GM12878 (cell line): ENCODE measurements at regions not wholly inside any gene's neighbourhood (a gene's known extent, or its start where the extent isn't known, plus 50 kb on each side); places are given as distances from the start of the nearest gene placed in this dataset.

ENCODE experiments used
- ATAC-seq: fragments of 200-7000 bp; cut with Tn5 transposase; 3 replicates; pipeline ENCODE4 v1.9.1; 2020; ENCODE audit warnings: mild to moderate bottlenecking, moderate library complexity
- BruUV-seq: library from RNA; stranded (reverse); fragments of 400-500 nt; replicated peaks from 2 replicates; lab custom pipeline; 2021; lab: Mats Ljungman, UMichigan
- CTCF ChIA-PET: fragments of 300-600 bp; sonication (Branson Sonifier 250); formaldehyde crosslinking; extraction: SDS; loops from one replicate; lab custom pipeline; 2021; ENCODE audit warnings: inconsistent platforms; lab: Yijun Ruan, JAX
- POLR2A ChIA-PET: fragments of 350-600 bp; formaldehyde crosslinking; extraction: SDS; loops from one replicate; lab custom pipeline; 2021; ENCODE audit warnings: inconsistent platforms; lab: Charles Lee
- RAD21 ChIA-PET: fragments of 300-600 bp; sonication (Branson Sonifier 250); formaldehyde crosslinking; loops from one replicate; lab custom pipeline; 2023; ENCODE audit warnings: antibody characterized with exemption; ENCODE audit not compliant: unreplicated experiment; lab: Charles Lee
- SMC1A ChIA-PET: fragments of 300-600 bp; sonication (Branson Sonifier 250); formaldehyde crosslinking; loops from one replicate; lab custom pipeline; 2023; ENCODE audit not compliant: unreplicated experiment, uncharacterized antibody; lab: Charles Lee
- DNase-seq: peaks from one replicate; pipeline ENCODE4 v3.0.0-alpha.2; 2011; ENCODE audit warnings: low read depth, low spot score
- FAIRE-seq: peaks from 3 replicates; lab custom pipeline; 2011; peaks lifted over from hg19 to GRCh38; lab: Jason Lieb, UNC
- H2AFZ ChIP-seq: 2 replicates; pipeline ENCODE4 v1.6.0; 2011; ENCODE audit warnings: low read depth, low read length, control low read depth; ENCODE audit not compliant: control insufficient read depth
- H3K27ac ChIP-seq: 2 replicates; pipeline ENCODE4 v1.5.1; 2011; ENCODE audit warnings: control low read depth; ENCODE audit not compliant: control insufficient read depth, insufficient read depth
- H3K27me3 ChIP-seq, 2 experiments: replicated peaks in 1 of 2; 2 replicates each; pipeline versions ENCODE4 v1.6.0 to v1.6.1; 2011; ENCODE audit warnings: low read length in 1 of 2; ENCODE audit not compliant: control insufficient read depth in 2 of 2, insufficient read depth in 2 of 2
- H3K36me3 ChIP-seq, 2 experiments: 2 replicates each; pipeline ENCODE4 v1.5.1; 2011; ENCODE audit warnings: low read length in 1 of 2; ENCODE audit not compliant: control insufficient read depth in 2 of 2, insufficient read depth in 2 of 2
- H3K4me1 ChIP-seq: 2 replicates; pipeline ENCODE4 v1.6.1; 2011; ENCODE audit warnings: mild to moderate bottlenecking, low read length, moderate library complexity, mixed read lengths; ENCODE audit not compliant: control insufficient read depth, insufficient read depth
- H3K4me2 ChIP-seq: 2 replicates; pipeline ENCODE4 v1.6.0; 2011; ENCODE audit warnings: control low read depth; ENCODE audit not compliant: control insufficient read depth, insufficient read depth
- H3K4me3 ChIP-seq: fragments of 200-600 bp; sonication (generic); 2 replicates; pipeline ENCODE4 v1.5.1; 2016
- H3K79me2 ChIP-seq: 2 replicates; pipeline ENCODE4 v1.6.0; 2011; ENCODE audit warnings: low read length; ENCODE audit not compliant: control insufficient read depth, insufficient read depth
- H3K9ac ChIP-seq: 2 replicates; pipeline ENCODE4 v1.8.0; 2011; ENCODE audit warnings: low read length, control low read depth, mixed read lengths; ENCODE audit not compliant: control insufficient read depth, insufficient read depth
- H3K9me3 ChIP-seq: replicated peaks from 3 replicates; pipeline ENCODE4 v1.5.1; 2011; ENCODE audit warnings: mild to moderate bottlenecking, low read length; ENCODE audit not compliant: control insufficient read depth, insufficient read depth
- H4K20me1 ChIP-seq: 2 replicates; pipeline ENCODE4 v1.6.0; 2011; ENCODE audit not compliant: control insufficient read depth, insufficient read depth
- ASH2L ChIP-seq: fragments of 300-600, 200-600 bp; sonication (generic); IDR thresholded peaks from 2 replicates; pipeline ENCODE4 v1.6.1; 2017; ENCODE audit warnings: low read depth, mild to moderate bottlenecking, borderline replicate concordance
- CBX3 ChIP-seq: fragments of 200-600 bp; sonication (generic); IDR thresholded peaks from 2 replicates; pipeline ENCODE4 v1.6.1; 2016; ENCODE audit warnings: low read depth, borderline replicate concordance
- KAT2A ChIP-seq: conservative IDR thresholded peaks from 2 replicates; pipeline ENCODE4 v1.6.1; 2011; ENCODE audit warnings: low read depth, low read length; ENCODE audit not compliant: control insufficient read depth
- POLR2AphosphoS5 ChIP-seq: IDR thresholded peaks from 2 replicates; pipeline ENCODE4 v1.6.1; 2011; ENCODE audit warnings: mild to moderate bottlenecking, low read length, inconsistent platforms
- POU2F2 ChIP-seq: IDR thresholded peaks from 3 replicates; pipeline ENCODE4 v1.6.1; 2011; ENCODE audit warnings: low read depth, mild to moderate bottlenecking, low read length, borderline replicate concordance
- SMARCA5 ChIP-seq: fragments of 450-650 bp; IDR thresholded peaks from 2 replicates; pipeline ENCODE4 v1.6.1; 2017; ENCODE audit warnings: mild to moderate bottlenecking
- WGBS: methylation state at CpG from one replicate; pipeline ENCODE4 v1.1.6; 2016; ENCODE audit warnings: low lambda C conversion rate; ENCODE audit not compliant: insufficient replicate concordance, insufficient coverage; ENCODE audit errors: missing lambda C conversion rate; 5-methylcytosine and 5-hydroxymethylcytosine counted together
- in situ Hi-C: fragments of 300-500 bp; cut with MboI; formaldehyde crosslinking; loops from 9 replicates; pipeline ENCODE4 v1.14.3; 2018; ENCODE audit warnings: mixed read lengths
- intact Hi-C: fragments of 100-400 bp; cut with micrococcal nuclease; formaldehyde crosslinking; loops from one replicate; pipeline ENCODE4 v1.14.2; 2022; ENCODE audit not compliant: unreplicated experiment
- TF ChIP-seq, protein P1 (sequence below): IDR thresholded peaks from 2 replicates; pipeline ENCODE4 v1.6.1; 2011; ENCODE audit warnings: borderline replicate concordance, low read depth, mild to moderate bottlenecking, moderate library complexity, low read length; ENCODE audit not compliant: insufficient read depth, poor library complexity, severe bottlenecking
- TF ChIP-seq, protein P2 (sequence below): fragments of 450-650 bp; IDR thresholded peaks from 2 replicates; pipeline ENCODE4 v1.6.1; 2018; ENCODE audit warnings: borderline replicate concordance, mild to moderate bottlenecking; ENCODE audit not compliant: partially characterized antibody
- TF ChIP-seq, protein P3 (sequence below), 3 experiments: IDR thresholded peaks in 2 of 3; conservative IDR thresholded peaks in 1 of 3; 2 replicates each; pipeline ENCODE4 v1.5.1; 2011; ENCODE audit warnings: low read depth in 3 of 3, low read length in 3 of 3, mild to moderate bottlenecking in 3 of 3, control low read depth in 2 of 3, moderate library complexity in 2 of 3, inconsistent platforms in 1 of 3, mixed read lengths in 1 of 3; ENCODE audit not compliant: control insufficient read depth in 2 of 3, insufficient read depth in 1 of 3; ENCODE audit errors: extremely low read depth in 1 of 3
- TF ChIP-seq, protein P4 (sequence below): fragments of 450-650 bp; IDR thresholded peaks from 2 replicates; pipeline ENCODE4 v1.6.1; 2016; ENCODE audit warnings: mild to moderate bottlenecking

DNA sequence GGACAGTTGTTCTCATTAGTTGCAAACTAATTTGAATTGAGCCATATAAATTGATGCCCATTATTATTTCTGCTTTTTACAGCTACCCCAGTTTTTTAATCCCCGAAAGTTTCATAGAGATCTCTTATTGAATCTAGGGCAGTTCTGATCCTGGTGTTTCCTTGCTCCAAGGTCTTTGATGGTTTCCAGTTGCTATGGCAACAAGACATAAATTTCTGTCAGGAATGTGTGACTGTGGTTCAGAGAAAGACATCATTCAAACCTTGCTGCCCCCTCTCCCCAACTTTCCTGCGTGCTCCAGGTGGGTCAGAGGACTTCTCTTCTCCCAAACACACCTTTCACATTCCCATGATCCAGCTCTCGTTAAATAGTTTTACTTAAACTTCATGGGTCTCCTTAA is 63.4 kb downstream of the TAF11L14 start (continued):
- TF ChIP-seq ASH2L (no peak), CBX3 (no peak)

DNA sequence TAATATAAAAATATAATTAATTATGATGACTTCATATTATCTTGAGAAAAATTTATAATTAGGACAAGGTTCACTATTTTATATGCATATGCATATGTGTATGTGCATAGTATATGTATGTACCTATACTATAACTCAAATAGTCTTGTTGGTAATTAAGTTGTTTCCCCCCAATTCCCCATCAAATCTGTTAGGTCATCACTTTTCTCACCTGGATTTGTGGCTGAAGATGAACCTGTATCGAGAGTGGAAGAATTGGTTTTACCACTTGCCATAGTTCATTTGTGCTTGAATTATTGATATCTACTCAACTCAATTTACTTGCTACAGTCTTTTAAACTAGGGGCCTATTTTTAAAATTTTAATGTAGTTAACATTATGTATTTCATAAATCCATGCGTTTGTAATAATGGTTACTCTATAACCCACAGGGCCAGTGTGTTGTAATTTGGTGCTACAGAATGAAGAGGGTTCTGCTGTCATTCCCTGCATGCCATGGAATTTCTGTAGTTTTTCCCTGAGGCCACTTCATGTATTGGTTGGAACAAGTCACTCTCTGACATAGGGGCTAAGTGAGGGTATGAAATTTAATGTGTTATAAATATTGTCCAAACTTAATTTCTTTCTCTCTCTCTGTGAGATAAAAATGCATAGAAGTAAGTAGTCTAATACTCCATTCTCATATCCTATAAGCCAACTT is 74.9 kb downstream of the TAF11L14 start:
- SMC1A ChIA-PET = no interaction called here
- no peak overlapping the region for H3K4me3 ChIP-seq
- POLR2A ChIA-PET = no interaction called here
- RAD21 ChIA-PET = no interaction called here
- no peak overlapping the region for H3K9ac ChIP-seq
- no peaks in the 10 kb centered on the region for H3K79me2 ChIP-seq
- CTCF ChIA-PET = no interaction called here
- H3K36me3 ChIP-seq = no peaks in the 10 kb centered on the region
- no peaks in the 10 kb centered on the region for H3K4me1 ChIP-seq
- no peak overlapping the region for H3K4me2 ChIP-seq
- FAIRE-seq (no peak), DNase-seq (no peak), ATAC-seq (no peak)
- no peaks in the 10 kb centered on the region for H3K27me3 ChIP-seq
- intact Hi-C loops (no loop called here), in situ Hi-C loops (no loop called here)
- H4K20me1 ChIP-seq = no peaks in the 10 kb centered on the region
- H3K9me3 ChIP-seq = no peaks in the 10 kb centered on the region
- WGBS = 17% methylated on average over 2 of the region's 2 CpGs
- no peak overlapping the region for H2AFZ ChIP-seq
- no TSS peak for BruUV-seq
- H3K27ac ChIP-seq = no peak overlapping the region
- TF ChIP-seq, protein P1, sequence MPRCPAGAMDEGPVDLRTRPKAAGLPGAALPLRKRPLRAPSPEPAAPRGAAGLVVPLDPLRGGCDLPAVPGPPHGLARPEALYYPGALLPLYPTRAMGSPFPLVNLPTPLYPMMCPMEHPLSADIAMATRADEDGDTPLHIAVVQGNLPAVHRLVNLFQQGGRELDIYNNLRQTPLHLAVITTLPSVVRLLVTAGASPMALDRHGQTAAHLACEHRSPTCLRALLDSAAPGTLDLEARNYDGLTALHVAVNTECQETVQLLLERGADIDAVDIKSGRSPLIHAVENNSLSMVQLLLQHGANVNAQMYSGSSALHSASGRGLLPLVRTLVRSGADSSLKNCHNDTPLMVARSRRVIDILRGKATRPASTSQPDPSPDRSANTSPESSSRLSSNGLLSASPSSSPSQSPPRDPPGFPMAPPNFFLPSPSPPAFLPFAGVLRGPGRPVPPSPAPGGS = no peak
- TF ChIP-seq, protein P2, sequence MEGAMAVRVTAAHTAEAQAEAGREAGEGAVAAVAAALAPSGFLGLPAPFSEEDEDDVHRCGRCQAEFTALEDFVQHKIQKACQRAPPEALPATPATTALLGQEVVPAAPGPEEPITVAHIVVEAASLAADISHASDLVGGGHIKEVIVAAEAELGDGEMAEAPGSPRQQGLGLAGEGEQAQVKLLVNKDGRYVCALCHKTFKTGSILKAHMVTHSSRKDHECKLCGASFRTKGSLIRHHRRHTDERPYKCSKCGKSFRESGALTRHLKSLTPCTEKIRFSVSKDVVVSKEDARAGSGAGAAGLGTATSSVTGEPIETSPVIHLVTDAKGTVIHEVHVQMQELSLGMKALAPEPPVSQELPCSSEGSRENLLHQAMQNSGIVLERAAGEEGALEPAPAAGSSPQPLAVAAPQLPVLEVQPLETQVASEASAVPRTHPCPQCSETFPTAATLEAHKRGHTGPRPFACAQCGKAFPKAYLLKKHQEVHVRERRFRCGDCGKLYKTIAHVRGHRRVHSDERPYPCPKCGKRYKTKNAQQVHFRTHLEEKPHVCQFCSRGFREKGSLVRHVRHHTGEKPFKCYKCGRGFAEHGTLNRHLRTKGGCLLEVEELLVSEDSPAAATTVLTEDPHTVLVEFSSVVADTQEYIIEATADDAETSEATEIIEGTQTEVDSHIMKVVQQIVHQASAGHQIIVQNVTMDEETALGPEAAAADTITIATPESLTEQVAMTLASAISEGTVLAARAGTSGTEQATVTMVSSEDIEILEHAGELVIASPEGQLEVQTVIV = no peak
- no peak for TF ChIP-seq POU2F2
- TF ChIP-seq, protein P3, sequence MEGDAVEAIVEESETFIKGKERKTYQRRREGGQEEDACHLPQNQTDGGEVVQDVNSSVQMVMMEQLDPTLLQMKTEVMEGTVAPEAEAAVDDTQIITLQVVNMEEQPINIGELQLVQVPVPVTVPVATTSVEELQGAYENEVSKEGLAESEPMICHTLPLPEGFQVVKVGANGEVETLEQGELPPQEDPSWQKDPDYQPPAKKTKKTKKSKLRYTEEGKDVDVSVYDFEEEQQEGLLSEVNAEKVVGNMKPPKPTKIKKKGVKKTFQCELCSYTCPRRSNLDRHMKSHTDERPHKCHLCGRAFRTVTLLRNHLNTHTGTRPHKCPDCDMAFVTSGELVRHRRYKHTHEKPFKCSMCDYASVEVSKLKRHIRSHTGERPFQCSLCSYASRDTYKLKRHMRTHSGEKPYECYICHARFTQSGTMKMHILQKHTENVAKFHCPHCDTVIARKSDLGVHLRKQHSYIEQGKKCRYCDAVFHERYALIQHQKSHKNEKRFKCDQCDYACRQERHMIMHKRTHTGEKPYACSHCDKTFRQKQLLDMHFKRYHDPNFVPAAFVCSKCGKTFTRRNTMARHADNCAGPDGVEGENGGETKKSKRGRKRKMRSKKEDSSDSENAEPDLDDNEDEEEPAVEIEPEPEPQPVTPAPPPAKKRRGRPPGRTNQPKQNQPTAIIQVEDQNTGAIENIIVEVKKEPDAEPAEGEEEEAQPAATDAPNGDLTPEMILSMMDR (IDR thresholded peaks at IDR 0.05 in 2 of 3, conservative IDR thresholded peaks at IDR 0.05 in 1 of 3; ENCODE audit: control insufficient read depth in 2 of 3, extremely low read depth in 1 of 3, insufficient read depth in 1 of 3, low read depth in 3 of 3, low read length in 3 of 3) = no peak
- no peak for TF ChIP-seq SMARCA5
- TF ChIP-seq, protein P4, sequence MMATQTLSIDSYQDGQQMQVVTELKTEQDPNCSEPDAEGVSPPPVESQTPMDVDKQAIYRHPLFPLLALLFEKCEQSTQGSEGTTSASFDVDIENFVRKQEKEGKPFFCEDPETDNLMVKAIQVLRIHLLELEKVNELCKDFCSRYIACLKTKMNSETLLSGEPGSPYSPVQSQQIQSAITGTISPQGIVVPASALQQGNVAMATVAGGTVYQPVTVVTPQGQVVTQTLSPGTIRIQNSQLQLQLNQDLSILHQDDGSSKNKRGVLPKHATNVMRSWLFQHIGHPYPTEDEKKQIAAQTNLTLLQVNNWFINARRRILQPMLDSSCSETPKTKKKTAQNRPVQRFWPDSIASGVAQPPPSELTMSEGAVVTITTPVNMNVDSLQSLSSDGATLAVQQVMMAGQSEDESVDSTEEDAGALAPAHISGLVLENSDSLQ = no peak
- no peak for TF ChIP-seq KAT2A
- TF ChIP-seq POLR2AphosphoS5 = no peak
